WTC11 (cell line): ENCODE measurements at regions not wholly inside any gene's neighbourhood (a gene's known extent, or its start where the extent isn't known, plus 50 kb on each side); places are given as distances from the start of the nearest gene placed in this dataset.

ENCODE experiments used
- ATAC-seq: fragments of 200-7000 bp; cut with Tn5 transposase; 2 replicates; pipeline ENCODE4 v1.10.0; 2021; ENCODE audit warnings: mild to moderate bottlenecking, moderate library complexity
- CTCF ChIA-PET: fragments of 300-600 bp; sonication (Branson Sonifier 250); formaldehyde crosslinking; loops from one replicate; lab custom pipeline; 2021; ENCODE audit warnings: antibody characterized with exemption; lab: Charles Lee
- POLR2A ChIA-PET: fragments of 350-600 bp; sonication (Branson Sonifier 250); formaldehyde crosslinking; loops from one replicate; lab custom pipeline; 2021; ENCODE audit warnings: antibody characterized with exemption; lab: Charles Lee
- DNase-seq: peaks from one replicate; pipeline ENCODE4 v3.0.0; 2021; ENCODE audit warnings: low spot score
- H3K27ac Mint-ChIP-seq: 2 replicates; pipeline ENCODE4 v1.8.0; 2021; ENCODE audit warnings: mixed read lengths
- H3K27me3 Mint-ChIP-seq: 2 replicates; pipeline ENCODE4 v1.8.0; 2021; ENCODE audit warnings: low read depth, mild to moderate bottlenecking, moderate library complexity, mixed read lengths
- H3K36me3 Mint-ChIP-seq: 2 replicates; pipeline ENCODE4 v1.8.0; 2021; ENCODE audit warnings: mixed read lengths
- H3K4me1 Mint-ChIP-seq: 2 replicates; pipeline ENCODE4 v1.8.0; 2022; ENCODE audit warnings: mixed read lengths
- H3K4me3 Mint-ChIP-seq: 2 replicates; pipeline ENCODE4 v1.8.0; 2021; ENCODE audit warnings: mild to moderate bottlenecking, moderate library complexity, mixed read lengths
- H3K9me3 Mint-ChIP-seq: 2 replicates; pipeline ENCODE4 v1.8.0; 2021; ENCODE audit warnings: mixed read lengths
- CREM ChIP-seq: sonication (generic); formaldehyde crosslinking; IDR thresholded peaks from 2 replicates; pipeline ENCODE4 v1.8.1; 2022; ENCODE audit warnings: mild to moderate bottlenecking, missing genetic modification reagents, moderate library complexity
- ESRRA ChIP-seq: sonication (generic); formaldehyde crosslinking; IDR thresholded peaks from 2 replicates; pipeline ENCODE4 v1.8.1; 2022; ENCODE audit warnings: mild to moderate bottlenecking, missing genetic modification reagents, borderline replicate concordance
- GABPB1 ChIP-seq: sonication (generic); formaldehyde crosslinking; IDR thresholded peaks from 2 replicates; pipeline ENCODE4 v1.8.1; 2023; ENCODE audit warnings: mild to moderate bottlenecking, missing genetic modification reagents
- MXD4 ChIP-seq: fragments of 250-450 bp; sonication (Bioruptor Pico); IDR thresholded peaks from 2 replicates; pipeline ENCODE4 v1.8.0; 2021; ENCODE audit warnings: mild to moderate bottlenecking, moderate library complexity, borderline replicate concordance
- NFATC4 ChIP-seq: fragments of 250-450 bp; sonication (Bioruptor Pico); IDR thresholded peaks from 2 replicates; pipeline ENCODE4 v1.9.0; 2021; ENCODE audit warnings: mild to moderate bottlenecking
- NFYB ChIP-seq: sonication (generic); formaldehyde crosslinking; conservative IDR thresholded peaks from 2 replicates; pipeline ENCODE4 v1.8.0; 2022; ENCODE audit warnings: low read depth, missing genetic modification reagents
- NR3C1 ChIP-seq: sonication (generic); formaldehyde crosslinking; conservative IDR thresholded peaks from 2 replicates; pipeline ENCODE4 v1.8.1; 2023; ENCODE audit warnings: low read depth, mild to moderate bottlenecking, missing genetic modification reagents
- RELA ChIP-seq: sonication (generic); formaldehyde crosslinking; IDR thresholded peaks from 2 replicates; pipeline ENCODE4 v1.8.1; 2022; ENCODE audit warnings: missing genetic modification reagents, mild to moderate bottlenecking, borderline replicate concordance
- SOX15 ChIP-seq: fragments of 250-450 bp; sonication (Bioruptor Pico); IDR thresholded peaks from 2 replicates; pipeline ENCODE4 v1.9.0; 2021; ENCODE audit warnings: mild to moderate bottlenecking
- ZNF219 ChIP-seq: sonication (generic); formaldehyde crosslinking; IDR thresholded peaks from 2 replicates; pipeline ENCODE4 v1.8.0; 2023; ENCODE audit warnings: missing genetic modification reagents, mild to moderate bottlenecking, borderline replicate concordance
- ZNF423 ChIP-seq: fragments of 250-450 bp; sonication (Bioruptor Pico); IDR thresholded peaks from 2 replicates; pipeline ENCODE4 v2.1.2; 2022; ENCODE audit warnings: mild to moderate bottlenecking, moderate library complexity
- TF ChIP-seq, protein P1 (sequence below): fragments of 250-450 bp; sonication (Bioruptor Pico); IDR thresholded peaks from 2 replicates; pipeline ENCODE4 v1.9.0; 2021; ENCODE audit warnings: mild to moderate bottlenecking
- TF ChIP-seq, protein P2 (sequence below): sonication (generic); formaldehyde crosslinking; IDR thresholded peaks from 2 replicates; pipeline ENCODE4 v1.8.1; 2023; ENCODE audit warnings: mild to moderate bottlenecking, missing genetic modification reagents, moderate library complexity
- TF ChIP-seq, protein P3 (sequence below): fragments of 250-450 bp; sonication (Bioruptor Pico); IDR thresholded peaks from 2 replicates; pipeline ENCODE4 v1.9.0; 2021; ENCODE audit warnings: mild to moderate bottlenecking, borderline replicate concordance
- TF ChIP-seq, protein P4 (sequence below): fragments of 250-450 bp; sonication (Bioruptor Pico); IDR thresholded peaks from 2 replicates; pipeline ENCODE4 v2.1.2; 2022; ENCODE audit warnings: mild to moderate bottlenecking, moderate library complexity

DNA sequence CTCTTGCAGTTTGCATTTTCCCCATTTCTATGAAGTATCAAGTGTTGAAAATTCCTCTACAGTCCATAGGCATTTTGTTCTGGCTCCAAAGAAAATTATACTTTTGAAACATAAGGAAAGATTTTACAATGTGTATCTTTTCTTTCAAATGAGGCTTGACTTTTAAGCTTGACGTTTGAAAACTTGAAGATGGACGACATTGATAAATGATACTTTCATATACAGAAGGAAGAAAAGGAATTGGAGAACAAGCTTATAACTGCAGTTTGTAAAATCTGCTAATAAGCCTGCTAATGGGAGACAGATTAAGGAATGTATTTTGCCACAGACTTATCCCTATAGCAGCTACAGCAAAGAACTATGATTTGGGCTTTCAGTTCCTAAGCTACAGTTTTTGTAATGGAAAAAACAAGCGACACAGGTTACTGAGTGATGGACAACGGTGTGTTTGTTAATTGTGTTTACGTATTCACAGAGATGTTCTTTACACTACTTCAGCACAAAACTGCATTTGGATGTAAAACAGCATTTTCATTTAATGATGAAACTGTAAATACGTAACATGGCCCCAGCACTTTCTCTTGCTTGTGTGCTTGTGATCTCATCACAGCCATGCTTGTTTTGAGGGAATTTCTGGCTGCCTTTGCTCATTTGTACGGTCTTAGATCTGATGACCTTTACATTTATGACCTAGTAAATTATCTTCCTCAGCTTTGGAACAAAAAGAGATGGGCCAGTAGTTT is 83.2 kb upstream of the FAT1 start:
- no peak for DNase-seq
- no peak for ATAC-seq
- POLR2A ChIA-PET: no interaction called here
- Mint-ChIP-seq H3K4me1 (peaks cover 18% of the 10 kb centered on the region), H3K4me3 (no peak overlapping the region), H3K36me3 (no peaks in the 10 kb centered on the region), H3K27me3 (no peaks in the 10 kb centered on the region), H3K9me3 (peaks cover 7% of the 10 kb centered on the region), H3K27ac (no peak overlapping the region)
- no peak for TF ChIP-seq NFATC4 (CRISPR knock-in tag)
- 0 out of 2 replicates have a peak, but pooled peaks have one; percentile 18 for TF ChIP-seq GABPB1 (CRISPR knock-in tag)
- CTCF ChIA-PET: no interaction called here

DNA sequence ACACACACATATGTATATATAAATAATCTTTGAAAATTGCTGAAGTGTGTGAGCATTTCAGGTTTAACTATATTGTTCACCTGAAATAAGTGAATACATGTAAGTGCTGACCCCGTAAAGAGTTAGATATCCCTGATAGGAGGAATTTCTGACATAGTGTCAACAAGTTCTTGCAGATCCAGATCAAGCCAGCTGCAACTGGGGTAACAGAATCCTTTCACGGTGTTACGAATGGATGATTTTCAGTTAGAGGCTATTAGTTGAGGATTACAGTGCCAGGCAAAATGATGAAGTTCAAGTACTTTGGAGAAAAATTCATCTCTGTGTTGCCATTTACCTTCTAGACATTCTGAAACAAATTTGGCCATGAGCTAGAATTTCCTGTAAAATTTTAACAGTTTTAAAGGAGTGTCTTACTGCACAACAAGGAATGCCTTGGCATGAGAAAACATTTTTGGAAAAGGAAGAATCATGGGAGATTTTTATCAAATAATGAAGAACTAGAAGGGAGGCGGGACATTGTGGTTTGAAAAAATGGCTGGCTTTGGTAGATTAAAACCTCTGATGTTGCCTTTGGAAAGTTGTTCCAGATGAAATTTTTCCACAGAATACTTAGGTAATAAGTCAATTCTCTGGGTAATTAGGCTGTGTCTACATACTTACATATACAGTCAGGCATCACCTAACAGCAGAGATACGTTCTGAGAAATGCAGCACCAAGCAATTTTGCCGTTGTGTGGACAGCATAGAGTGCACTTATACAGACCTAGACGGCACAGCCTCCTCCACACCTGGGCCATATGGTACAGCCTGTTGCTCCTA is 84.4 kb upstream of the FAT1 start:
- POLR2A ChIA-PET: no interaction called here
- H3K4me1 Mint-ChIP-seq: peaks cover 16% of the 10 kb centered on the region
- CTCF ChIA-PET: no interaction called here
- H3K4me3 Mint-ChIP-seq: no peak overlapping the region
- no peak for DNase-seq
- H3K9me3 Mint-ChIP-seq: peaks cover 15% of the 10 kb centered on the region
- no peak overlapping the region for H3K27ac Mint-ChIP-seq
- peaks cover 7% of the 10 kb centered on the region; the same call in 1 of the 2 replicates for H3K36me3 Mint-ChIP-seq
- no peak for ATAC-seq
- H3K27me3 Mint-ChIP-seq: peaks cover 3% of the 10 kb centered on the region; the same call in 1 of the 2 replicates
- TF ChIP-seq SOX15 (no peak), CREM (CRISPR knock-in tag) (no peak), NFATC4 (CRISPR knock-in tag) (no peak), ESRRA (CRISPR knock-in tag) (no peak), ZNF423 (CRISPR knock-in tag) (no peak), NR3C1 (CRISPR knock-in tag) (no peak), MXD4 (CRISPR knock-in tag) (no peak), ZNF219 (CRISPR knock-in tag) (no peak), NFYB (CRISPR knock-in tag) (no peak), RELA (CRISPR knock-in tag) (no peak)
- TF ChIP-seq, protein P1, sequence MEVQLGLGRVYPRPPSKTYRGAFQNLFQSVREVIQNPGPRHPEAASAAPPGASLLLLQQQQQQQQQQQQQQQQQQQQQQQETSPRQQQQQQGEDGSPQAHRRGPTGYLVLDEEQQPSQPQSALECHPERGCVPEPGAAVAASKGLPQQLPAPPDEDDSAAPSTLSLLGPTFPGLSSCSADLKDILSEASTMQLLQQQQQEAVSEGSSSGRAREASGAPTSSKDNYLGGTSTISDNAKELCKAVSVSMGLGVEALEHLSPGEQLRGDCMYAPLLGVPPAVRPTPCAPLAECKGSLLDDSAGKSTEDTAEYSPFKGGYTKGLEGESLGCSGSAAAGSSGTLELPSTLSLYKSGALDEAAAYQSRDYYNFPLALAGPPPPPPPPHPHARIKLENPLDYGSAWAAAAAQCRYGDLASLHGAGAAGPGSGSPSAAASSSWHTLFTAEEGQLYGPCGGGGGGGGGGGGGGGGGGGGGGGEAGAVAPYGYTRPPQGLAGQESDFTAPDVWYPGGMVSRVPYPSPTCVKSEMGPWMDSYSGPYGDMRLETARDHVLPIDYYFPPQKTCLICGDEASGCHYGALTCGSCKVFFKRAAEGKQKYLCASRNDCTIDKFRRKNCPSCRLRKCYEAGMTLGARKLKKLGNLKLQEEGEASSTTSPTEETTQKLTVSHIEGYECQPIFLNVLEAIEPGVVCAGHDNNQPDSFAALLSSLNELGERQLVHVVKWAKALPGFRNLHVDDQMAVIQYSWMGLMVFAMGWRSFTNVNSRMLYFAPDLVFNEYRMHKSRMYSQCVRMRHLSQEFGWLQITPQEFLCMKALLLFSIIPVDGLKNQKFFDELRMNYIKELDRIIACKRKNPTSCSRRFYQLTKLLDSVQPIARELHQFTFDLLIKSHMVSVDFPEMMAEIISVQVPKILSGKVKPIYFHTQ: no peak
- TF ChIP-seq, protein P2, sequence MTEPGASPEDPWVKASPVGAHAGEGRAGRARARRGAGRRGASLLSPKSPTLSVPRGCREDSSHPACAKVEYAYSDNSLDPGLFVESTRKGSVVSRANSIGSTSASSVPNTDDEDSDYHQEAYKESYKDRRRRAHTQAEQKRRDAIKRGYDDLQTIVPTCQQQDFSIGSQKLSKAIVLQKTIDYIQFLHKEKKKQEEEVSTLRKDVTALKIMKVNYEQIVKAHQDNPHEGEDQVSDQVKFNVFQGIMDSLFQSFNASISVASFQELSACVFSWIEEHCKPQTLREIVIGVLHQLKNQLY (CRISPR knock-in tag): no peak
- TF ChIP-seq, protein P3, sequence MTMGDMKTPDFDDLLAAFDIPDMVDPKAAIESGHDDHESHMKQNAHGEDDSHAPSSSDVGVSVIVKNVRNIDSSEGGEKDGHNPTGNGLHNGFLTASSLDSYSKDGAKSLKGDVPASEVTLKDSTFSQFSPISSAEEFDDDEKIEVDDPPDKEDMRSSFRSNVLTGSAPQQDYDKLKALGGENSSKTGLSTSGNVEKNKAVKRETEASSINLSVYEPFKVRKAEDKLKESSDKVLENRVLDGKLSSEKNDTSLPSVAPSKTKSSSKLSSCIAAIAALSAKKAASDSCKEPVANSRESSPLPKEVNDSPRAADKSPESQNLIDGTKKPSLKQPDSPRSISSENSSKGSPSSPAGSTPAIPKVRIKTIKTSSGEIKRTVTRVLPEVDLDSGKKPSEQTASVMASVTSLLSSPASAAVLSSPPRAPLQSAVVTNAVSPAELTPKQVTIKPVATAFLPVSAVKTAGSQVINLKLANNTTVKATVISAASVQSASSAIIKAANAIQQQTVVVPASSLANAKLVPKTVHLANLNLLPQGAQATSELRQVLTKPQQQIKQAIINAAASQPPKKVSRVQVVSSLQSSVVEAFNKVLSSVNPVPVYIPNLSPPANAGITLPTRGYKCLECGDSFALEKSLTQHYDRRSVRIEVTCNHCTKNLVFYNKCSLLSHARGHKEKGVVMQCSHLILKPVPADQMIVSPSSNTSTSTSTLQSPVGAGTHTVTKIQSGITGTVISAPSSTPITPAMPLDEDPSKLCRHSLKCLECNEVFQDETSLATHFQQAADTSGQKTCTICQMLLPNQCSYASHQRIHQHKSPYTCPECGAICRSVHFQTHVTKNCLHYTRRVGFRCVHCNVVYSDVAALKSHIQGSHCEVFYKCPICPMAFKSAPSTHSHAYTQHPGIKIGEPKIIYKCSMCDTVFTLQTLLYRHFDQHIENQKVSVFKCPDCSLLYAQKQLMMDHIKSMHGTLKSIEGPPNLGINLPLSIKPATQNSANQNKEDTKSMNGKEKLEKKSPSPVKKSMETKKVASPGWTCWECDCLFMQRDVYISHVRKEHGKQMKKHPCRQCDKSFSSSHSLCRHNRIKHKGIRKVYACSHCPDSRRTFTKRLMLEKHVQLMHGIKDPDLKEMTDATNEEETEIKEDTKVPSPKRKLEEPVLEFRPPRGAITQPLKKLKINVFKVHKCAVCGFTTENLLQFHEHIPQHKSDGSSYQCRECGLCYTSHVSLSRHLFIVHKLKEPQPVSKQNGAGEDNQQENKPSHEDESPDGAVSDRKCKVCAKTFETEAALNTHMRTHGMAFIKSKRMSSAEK: no peak
- TF ChIP-seq, protein P4, sequence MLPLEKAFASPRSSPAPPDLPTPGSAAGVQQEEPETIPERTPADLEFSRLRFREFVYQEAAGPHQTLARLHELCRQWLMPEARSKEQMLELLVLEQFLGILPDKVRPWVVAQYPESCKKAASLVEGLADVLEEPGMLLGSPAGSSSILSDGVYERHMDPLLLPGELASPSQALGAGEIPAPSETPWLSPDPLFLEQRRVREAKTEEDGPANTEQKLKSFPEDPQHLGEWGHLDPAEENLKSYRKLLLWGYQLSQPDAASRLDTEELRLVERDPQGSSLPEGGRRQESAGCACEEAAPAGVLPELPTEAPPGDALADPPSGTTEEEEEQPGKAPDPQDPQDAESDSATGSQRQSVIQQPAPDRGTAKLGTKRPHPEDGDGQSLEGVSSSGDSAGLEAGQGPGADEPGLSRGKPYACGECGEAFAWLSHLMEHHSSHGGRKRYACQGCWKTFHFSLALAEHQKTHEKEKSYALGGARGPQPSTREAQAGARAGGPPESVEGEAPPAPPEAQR (CRISPR knock-in tag): no peak
- TF ChIP-seq, all 79 proteins: peak for 0
